ENCODE measurements at regions not wholly inside any gene's neighbourhood (a gene's known extent, or its start where the extent isn't known, plus 50 kb on each side); places are given as distances from the start of the nearest gene placed in this dataset.
"Not testable (repeated sequence)": the region's sequence is repeated elsewhere in the genome, so short reads cannot be mapped to it uniquely, and the experiment has no call there.

GRCh38 chr6:86872810-86873209, 64.5 kb upstream of the HTR1E start:
- not testable (repeated sequence) for DNase-seq (ENCODE audit: low read depth in 2 of 3, low spot score in 2 of 3)

GRCh38 chr6:86871681-86872080, 65.6 kb upstream of the HTR1E start:
- DNase-seq (ENCODE audit: low read depth in 2 of 3, low spot score in 2 of 3), result no peak

- no peak for DNase-seq (ENCODE audit: low read depth in 2 of 3, low spot score in 2 of 3)
Observed at GRCh38 chr6:86869500-86869899, 67.8 kb upstream of the HTR1E start.

- DNase-seq (ENCODE audit: low read depth in 2 of 3, low spot score in 2 of 3), result no peak
Observed at GRCh38 chr6:86859513-86859912, 77.8 kb upstream of the HTR1E start.

- DNase-seq (ENCODE audit: low read depth in 2 of 3, low spot score in 2 of 3), result no peak
Observed at GRCh38 chr6:86858970-86859369, 78.4 kb upstream of the HTR1E start.

GRCh38 chr6:86857783-86858182, 79.5 kb upstream of the HTR1E start:
- no peak for DNase-seq (ENCODE audit: low read depth in 2 of 3, low spot score in 2 of 3)

- DNase-seq (ENCODE audit: low read depth in 2 of 3, low spot score in 2 of 3), result peak in 2 of 3 donors; percentile 4 to 44
Observed at GRCh38 chr6:86856937-86857563, 80.3 kb upstream of the HTR1E start.

GRCh38 chr6:86856379-86856778, 80.9 kb upstream of the HTR1E start:
- no peak for DNase-seq (ENCODE audit: low read depth in 2 of 3, low spot score in 2 of 3)

- DNase-seq (ENCODE audit: low read depth in 2 of 3, low spot score in 2 of 3), result no peak
Observed at GRCh38 chr6:86848986-86849385, 88.3 kb upstream of the HTR1E start.

GRCh38 chr6:86832686-86833085, 104.6 kb upstream of the HTR1E start:
- no peak for DNase-seq (ENCODE audit: low read depth in 2 of 3, low spot score in 2 of 3)

- DNase-seq (ENCODE audit: low read depth in 2 of 3, low spot score in 2 of 3), result no peak
Observed at GRCh38 chr6:86825436-86825835, 111.9 kb upstream of the HTR1E start.

- DNase-seq (ENCODE audit: low read depth in 2 of 3, low spot score in 2 of 3), result no peak
Observed at GRCh38 chr6:86822747-86823146, 114.6 kb upstream of the HTR1E start.

- no peak for DNase-seq (ENCODE audit: low read depth in 2 of 3, low spot score in 2 of 3)
Observed at GRCh38 chr6:86820750-86821149, 116.6 kb upstream of the HTR1E start.

- no peak for DNase-seq (ENCODE audit: low read depth in 2 of 3, low spot score in 2 of 3)
Observed at GRCh38 chr6:86793649-86794048, 143.7 kb upstream of the HTR1E start.

GRCh38 chr6:86791476-86791875, 145.9 kb upstream of the HTR1E start:
- no peak for DNase-seq (ENCODE audit: low read depth in 2 of 3, low spot score in 2 of 3)

- no peak for DNase-seq (ENCODE audit: low read depth in 2 of 3, low spot score in 2 of 3)
Observed at GRCh38 chr6:86789779-86790411, 147.4 kb upstream of the HTR1E start.

GRCh38 chr6:86782328-86782727, 155.0 kb upstream of the HTR1E start:
- DNase-seq (ENCODE audit: low read depth in 2 of 3, low spot score in 2 of 3), result no peak

GRCh38 chr6:86780923-86781322, 156.4 kb upstream of the HTR1E start:
- no peak for DNase-seq (ENCODE audit: low read depth in 2 of 3, low spot score in 2 of 3)

GRCh38 chr6:86775893-86776292, 161.4 kb upstream of the HTR1E start:
- DNase-seq (ENCODE audit: low read depth in 2 of 3, low spot score in 2 of 3), result no peak

- no peak for DNase-seq (ENCODE audit: low read depth in 2 of 3, low spot score in 2 of 3)
Observed at GRCh38 chr6:86765211-86765610, 172.1 kb upstream of the HTR1E start.

- DNase-seq (ENCODE audit: low read depth in 2 of 3, low spot score in 2 of 3), result not testable (repeated sequence)
Observed at GRCh38 chr6:86759953-86760352, 177.4 kb upstream of the HTR1E start.

GRCh38 chr6:86756640-86757229, 180.6 kb upstream of the HTR1E start:
- no peak for DNase-seq (ENCODE audit: low read depth in 2 of 3, low spot score in 2 of 3)
